ENCODE measurements at regions not wholly inside any gene's neighbourhood (a gene's known extent, or its start where the extent isn't known, plus 50 kb on each side); places are given as distances from the start of the nearest gene placed in this dataset.

DNA sequence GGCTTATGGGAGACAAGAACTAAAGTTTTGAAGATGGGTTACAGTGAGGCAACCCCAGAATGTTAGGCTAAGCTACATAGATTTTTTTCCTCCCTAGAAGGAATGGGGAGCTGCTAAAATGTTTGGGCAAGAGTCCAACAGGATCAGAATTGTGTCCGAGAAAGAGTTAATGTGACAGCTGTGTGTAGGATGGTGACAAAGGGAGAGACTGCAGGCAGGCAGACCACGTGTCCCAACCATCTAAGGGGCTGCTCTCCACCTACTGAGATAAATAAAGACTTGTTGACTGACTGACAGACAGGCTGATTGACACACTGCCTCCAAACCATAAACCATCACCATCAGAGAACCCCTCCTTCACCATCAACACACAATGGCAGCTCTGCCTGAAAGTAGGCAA lies 133.7 kb upstream of the CTTNBP2NL start:
- TF ChIP-seq, protein P1, sequence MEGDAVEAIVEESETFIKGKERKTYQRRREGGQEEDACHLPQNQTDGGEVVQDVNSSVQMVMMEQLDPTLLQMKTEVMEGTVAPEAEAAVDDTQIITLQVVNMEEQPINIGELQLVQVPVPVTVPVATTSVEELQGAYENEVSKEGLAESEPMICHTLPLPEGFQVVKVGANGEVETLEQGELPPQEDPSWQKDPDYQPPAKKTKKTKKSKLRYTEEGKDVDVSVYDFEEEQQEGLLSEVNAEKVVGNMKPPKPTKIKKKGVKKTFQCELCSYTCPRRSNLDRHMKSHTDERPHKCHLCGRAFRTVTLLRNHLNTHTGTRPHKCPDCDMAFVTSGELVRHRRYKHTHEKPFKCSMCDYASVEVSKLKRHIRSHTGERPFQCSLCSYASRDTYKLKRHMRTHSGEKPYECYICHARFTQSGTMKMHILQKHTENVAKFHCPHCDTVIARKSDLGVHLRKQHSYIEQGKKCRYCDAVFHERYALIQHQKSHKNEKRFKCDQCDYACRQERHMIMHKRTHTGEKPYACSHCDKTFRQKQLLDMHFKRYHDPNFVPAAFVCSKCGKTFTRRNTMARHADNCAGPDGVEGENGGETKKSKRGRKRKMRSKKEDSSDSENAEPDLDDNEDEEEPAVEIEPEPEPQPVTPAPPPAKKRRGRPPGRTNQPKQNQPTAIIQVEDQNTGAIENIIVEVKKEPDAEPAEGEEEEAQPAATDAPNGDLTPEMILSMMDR (IDR thresholded peaks at IDR 0.05) = no peak
- no peak for TF ChIP-seq POLR2A (IDR thresholded peaks at IDR 0.05)
